PC-9 (cell line): ENCODE measurements at regions not wholly inside any gene's neighbourhood (a gene's known extent, or its start where the extent isn't known, plus 50 kb on each side); places are given as distances from the start of the nearest gene placed in this dataset.

ENCODE experiments used
- EZH2 ChIP-seq: fragments of 200-600 bp; sonication (generic); IDR thresholded peaks from 2 replicates; pipeline ENCODE4 v1.8.0; 2017; ENCODE audit warnings: antibody characterized with exemption, low read depth
- TF ChIP-seq, protein P1 (sequence below): fragments of 200-600 bp; sonication (generic); conservative IDR thresholded peaks from 2 replicates; pipeline ENCODE4 v1.6.1; 2017; ENCODE audit warnings: mixed run types, antibody characterized with exemption, mild to moderate bottlenecking, moderate library complexity

DNA sequence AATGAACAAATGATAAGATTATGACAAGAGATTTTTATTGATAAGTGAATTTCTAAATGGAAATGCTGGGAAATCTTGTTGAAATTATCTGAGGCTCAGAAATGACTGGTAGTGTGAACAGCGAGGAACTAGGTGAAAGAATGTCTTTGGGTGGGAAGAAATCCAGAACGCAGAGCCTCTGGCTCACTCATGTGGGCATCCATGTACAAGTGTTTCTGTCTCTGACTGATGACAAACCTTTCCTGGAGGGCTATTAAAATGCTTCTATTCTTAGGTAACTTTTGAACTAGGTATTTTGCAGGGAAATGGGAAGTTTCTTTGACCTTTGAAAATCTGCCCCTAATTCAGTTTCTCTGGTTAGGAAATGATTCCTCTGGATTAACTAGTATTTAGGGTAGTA is 598.6 kb downstream of the SLC4A3 start:
- TF ChIP-seq, protein P1, sequence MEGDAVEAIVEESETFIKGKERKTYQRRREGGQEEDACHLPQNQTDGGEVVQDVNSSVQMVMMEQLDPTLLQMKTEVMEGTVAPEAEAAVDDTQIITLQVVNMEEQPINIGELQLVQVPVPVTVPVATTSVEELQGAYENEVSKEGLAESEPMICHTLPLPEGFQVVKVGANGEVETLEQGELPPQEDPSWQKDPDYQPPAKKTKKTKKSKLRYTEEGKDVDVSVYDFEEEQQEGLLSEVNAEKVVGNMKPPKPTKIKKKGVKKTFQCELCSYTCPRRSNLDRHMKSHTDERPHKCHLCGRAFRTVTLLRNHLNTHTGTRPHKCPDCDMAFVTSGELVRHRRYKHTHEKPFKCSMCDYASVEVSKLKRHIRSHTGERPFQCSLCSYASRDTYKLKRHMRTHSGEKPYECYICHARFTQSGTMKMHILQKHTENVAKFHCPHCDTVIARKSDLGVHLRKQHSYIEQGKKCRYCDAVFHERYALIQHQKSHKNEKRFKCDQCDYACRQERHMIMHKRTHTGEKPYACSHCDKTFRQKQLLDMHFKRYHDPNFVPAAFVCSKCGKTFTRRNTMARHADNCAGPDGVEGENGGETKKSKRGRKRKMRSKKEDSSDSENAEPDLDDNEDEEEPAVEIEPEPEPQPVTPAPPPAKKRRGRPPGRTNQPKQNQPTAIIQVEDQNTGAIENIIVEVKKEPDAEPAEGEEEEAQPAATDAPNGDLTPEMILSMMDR = no peak
- TF ChIP-seq EZH2 = no peak
